Stimulated activated CD4-positive, alpha-beta T cell treated with anti-CD3 and anti-CD28 coated beads, Interleukin-15, amount 100 ng/mL, for 48 hours (primary cell): ENCODE measurements at regions not wholly inside any gene's neighbourhood (a gene's known extent, or its start where the extent isn't known, plus 50 kb on each side); places are given as distances from the start of the nearest gene placed in this dataset.

Source experiments
- DNase-seq, 2 donors: peaks; one replicate each; pipeline ENCODE4 v3.0.0-alpha.2; 2020; ENCODE audit warnings: low read depth in 2 of 2

- no peak for DNase-seq
These were observed 216.6 kb downstream of the SS18 start for GRCh38 chr18:25873833-25874232.

- no peak for DNase-seq
These were observed 224.1 kb downstream of the SS18 start for GRCh38 chr18:25866331-25866730.

DNA sequence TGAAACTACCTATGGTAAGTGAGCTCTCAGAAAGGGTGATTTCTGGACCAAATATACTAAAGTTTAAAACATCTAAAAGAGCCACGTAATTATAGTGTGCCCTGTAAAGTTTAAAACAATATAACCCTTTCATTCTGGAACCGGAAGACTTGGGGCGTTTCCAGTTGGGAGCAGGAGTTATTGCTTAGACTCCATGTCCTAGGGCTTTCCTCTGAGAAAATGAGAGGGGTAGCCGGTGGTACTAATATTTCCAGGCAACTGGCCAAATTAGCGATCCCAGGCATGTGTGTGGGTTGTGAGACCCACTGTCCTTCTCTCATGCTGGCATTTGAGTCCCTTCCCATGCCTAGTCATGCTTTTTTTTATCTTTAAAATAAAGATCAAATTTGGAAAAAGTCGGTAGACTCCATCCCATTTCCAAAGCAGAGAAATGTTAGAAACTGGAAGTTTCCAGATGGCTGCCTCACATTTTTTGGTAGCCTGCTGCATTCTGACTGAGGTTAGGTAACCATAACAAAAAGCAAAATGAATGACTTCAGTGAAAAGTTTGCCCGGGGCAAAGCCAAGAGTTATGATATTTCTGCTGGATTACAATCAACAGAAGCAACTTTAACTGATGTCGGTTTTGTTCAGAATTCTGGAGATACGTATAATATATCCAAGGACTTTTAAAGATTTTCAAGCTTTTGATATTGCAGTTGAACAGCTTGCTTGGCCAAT, 227.4 kb downstream of the SS18 start:
- DNase-seq = no peak

- DNase-seq = no peak
These were observed 236.6 kb downstream of the SS18 start for GRCh38 chr18:25853691-25854433.

GRCh38 chr18:25843791-25844190, 246.6 kb downstream of the SS18 start:
- DNase-seq = no peak

GRCh38 chr18:25842665-25843064, 247.7 kb downstream of the SS18 start:
- no peak for DNase-seq

DNA sequence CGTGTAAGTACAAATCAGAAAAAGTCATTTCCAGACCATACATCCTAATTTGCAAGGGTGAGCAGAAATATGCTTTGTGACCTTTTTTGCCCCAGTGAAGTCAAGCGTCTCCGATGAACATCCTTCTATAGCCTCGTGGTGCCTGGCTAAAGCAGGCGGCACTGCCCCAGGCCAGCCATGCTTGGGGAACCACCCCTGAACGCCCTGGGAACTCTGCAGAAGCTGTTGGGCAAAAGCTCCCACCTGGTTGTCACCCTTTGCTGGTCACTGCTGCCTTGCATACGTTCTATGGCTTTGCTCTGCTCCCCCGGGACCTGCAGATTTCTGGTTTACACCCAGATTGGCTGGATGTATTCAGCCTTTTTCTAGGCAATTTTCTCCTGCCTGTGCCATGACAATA, 256.4 kb downstream of the SS18 start:
- DNase-seq = no peak

GRCh38 chr18:25832001-25832604, 258.3 kb downstream of the SS18 start:
- peak in 1 of 2 donors; percentile 3 for DNase-seq

DNA sequence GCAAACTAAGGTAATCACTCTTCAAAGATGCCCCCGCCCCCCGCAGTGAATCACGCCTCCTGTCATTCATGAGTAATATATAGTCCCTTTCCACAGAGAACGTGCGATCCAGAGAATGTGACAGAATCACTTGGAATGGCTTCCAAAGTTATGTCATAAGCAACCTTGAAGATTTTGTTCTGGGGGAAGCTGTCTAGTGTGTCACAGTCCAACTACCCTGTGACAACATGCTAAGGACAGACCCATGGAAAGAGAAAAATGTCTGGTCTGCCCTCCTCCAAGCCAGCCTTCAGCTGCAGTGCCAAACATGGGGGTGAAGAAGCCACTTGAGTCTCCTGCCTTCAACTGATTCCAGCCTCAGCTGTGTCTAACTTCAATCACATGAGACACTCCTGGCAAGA, 259.1 kb downstream of the SS18 start:
- DNase-seq = no peak

- no peak for DNase-seq
These were observed 259.6 kb downstream of the SS18 start for GRCh38 chr18:25830787-25831186.

DNA sequence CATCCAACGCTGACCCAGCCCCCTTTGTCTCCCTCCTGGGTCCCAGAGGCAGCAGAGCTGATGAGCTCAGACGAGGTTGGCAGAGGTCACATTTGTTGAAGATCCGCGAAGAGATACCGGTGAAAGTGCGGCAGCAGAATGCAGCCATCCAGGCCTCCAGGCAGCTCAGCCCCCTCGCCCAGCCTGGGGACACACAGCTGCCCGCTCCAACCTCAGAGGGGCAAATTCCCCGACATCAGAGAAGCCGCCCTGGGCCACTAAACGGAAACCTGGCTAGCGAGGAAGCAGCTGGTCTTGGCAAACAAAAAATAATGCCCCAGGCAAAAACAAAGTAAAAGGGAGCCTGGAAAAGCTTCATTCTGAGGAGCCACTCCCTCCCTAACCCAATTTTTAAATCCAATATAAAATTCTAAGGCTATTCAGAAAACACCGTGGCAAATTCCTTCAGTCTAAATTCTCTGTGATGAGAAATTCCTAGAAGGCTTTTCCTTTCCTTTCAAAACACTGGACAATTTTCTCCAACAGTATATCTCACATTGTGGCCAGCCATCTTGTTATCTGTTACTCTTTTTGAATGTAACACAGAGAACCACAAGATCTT, 262.4 kb downstream of the SS18 start:
- no peak for DNase-seq

DNA sequence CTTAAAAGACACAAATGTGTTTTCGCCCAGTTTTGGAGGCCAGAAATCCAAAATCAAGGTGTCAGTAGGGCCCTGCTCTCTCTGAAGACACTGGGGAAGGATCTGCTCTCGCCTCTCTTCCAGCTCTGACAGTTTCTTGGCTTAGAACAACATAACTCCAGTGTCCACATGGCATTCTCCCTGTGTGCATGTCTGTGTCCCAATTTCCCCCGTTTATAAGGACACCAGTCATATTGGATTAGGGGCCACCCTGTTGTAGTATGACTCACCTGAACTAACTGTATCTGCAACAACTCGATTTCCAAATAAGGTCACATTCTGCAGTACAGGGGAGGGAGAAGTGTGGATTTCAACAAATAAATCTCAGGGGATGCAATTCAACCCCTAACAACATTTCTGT, 263.2 kb downstream of the SS18 start:
- no peak for DNase-seq

GRCh38 chr18:25826823-25827222, 263.6 kb downstream of the SS18 start:
- no peak for DNase-seq

GRCh38 chr18:25825979-25826776, 264.2 kb downstream of the SS18 start:
- DNase-seq = no peak

DNA sequence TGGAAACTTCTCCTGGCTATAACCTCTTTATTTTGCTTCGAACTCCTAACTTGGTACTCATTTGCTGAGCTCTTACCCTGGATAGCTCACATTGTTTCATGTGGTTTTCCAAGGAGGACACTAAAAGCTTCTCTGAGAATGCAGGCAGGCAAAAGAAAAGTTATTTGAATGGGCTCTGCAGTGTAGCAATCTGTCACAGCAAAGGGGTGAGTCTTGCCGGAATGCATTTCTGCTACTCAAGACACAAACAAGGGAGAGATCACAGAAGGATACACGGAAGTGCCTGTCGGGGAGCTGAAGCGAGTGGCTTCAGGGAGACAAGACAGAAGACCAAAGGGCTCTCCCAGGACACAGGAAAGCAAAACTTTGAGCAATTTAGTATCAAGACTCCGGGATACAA, 265.4 kb downstream of the SS18 start:
- DNase-seq = no peak

GRCh38 chr18:25819746-25820363, 270.6 kb downstream of the SS18 start:
- no peak for DNase-seq

- DNase-seq = no peak
These were observed 271.9 kb downstream of the SS18 start for GRCh38 chr18:25818505-25818904.

DNA sequence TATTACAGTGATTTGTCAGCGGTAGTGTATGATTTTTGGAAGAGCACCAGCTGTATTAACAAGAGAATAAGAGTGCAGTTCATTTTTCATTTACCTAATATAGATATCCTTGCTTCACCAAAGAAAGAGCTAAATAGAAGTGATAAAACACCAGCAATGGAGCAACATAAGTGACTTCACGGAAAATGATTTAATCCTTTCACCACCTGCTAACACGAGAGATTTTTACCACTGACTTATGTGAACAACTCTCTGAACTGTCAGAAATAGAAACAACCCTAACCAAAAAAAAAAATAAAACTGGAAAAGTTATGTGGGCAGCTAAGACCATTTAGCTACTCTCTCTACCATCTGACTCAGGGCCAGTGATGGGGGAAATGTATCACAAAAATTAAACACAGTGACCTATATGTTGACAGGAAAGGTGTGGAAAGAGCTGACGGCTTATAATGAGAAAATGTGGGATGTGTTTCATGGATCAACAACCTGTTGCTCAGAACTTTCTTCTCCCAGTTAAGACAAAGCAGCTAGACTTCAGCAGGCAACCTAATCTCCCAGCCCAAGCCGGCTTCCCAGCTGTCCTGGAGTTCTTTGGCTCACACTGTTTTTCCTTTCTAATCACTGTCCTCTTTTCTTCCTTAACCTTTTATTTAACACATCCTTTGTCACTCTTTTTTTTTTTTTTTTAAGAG, 272.7 kb downstream of the SS18 start:
- DNase-seq = no peak

- no peak for DNase-seq
These were observed 274.8 kb downstream of the SS18 start for GRCh38 chr18:25815659-25816058.

GRCh38 chr18:25814841-25815458, 275.5 kb downstream of the SS18 start:
- DNase-seq = no peak
